ENCODE measurements at regions not wholly inside any gene's neighbourhood (a gene's known extent, or its start where the extent isn't known, plus 50 kb on each side); places are given as distances from the start of the nearest gene placed in this dataset.
A peak's percentile ranks its signal among the peaks of the same experiment; 100 is the strongest.
"Not testable (repeated sequence)": the region's sequence is repeated elsewhere in the genome, so short reads cannot be mapped to it uniquely, and the experiment has no call there.

DNA sequence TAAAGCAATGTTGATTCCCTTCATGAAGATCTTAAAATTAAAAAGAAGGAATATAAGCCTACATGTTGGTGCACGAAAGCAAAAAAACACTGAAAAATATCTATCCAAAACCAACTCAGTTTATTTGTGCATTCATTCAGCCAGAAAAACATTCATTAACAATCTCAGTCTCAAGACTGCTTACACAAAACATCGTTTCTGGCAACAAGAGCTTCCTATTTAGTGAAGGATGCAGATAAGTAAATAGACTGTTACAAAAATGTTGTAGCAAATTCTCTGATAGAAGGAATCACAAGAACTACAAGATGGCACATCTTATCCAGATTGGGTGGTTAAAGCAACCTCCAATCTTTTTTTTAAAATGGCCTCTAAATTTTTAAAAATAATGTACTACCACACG lies 69.7 kb upstream of the DCN start:
- ATAC-seq, result no peak
- H3K36me3 ChIP-seq, result no peaks in the 10 kb centered on the region
- no peaks in the 10 kb centered on the region for H3K9me3 ChIP-seq
- 61 to 72% methylated on average over 3 of the region's 3 CpGs for WGBS, 2 donors (ENCODE audit: low coverage in 1 of 2)
- H3K27ac ChIP-seq, result no peak overlapping the region
- no peaks in the 10 kb centered on the region for H3K4me1 ChIP-seq
- H3K4me3 ChIP-seq, result no peak overlapping the region
- H3K27me3 ChIP-seq, result no peaks in the 10 kb centered on the region
- no peak for TF ChIP-seq POLR2A (IDR thresholded peaks at IDR 0.05)
- no peak for TF ChIP-seq POLR2AphosphoS5 (IDR thresholded peaks at IDR 0.05)
- TF ChIP-seq, protein P1, sequence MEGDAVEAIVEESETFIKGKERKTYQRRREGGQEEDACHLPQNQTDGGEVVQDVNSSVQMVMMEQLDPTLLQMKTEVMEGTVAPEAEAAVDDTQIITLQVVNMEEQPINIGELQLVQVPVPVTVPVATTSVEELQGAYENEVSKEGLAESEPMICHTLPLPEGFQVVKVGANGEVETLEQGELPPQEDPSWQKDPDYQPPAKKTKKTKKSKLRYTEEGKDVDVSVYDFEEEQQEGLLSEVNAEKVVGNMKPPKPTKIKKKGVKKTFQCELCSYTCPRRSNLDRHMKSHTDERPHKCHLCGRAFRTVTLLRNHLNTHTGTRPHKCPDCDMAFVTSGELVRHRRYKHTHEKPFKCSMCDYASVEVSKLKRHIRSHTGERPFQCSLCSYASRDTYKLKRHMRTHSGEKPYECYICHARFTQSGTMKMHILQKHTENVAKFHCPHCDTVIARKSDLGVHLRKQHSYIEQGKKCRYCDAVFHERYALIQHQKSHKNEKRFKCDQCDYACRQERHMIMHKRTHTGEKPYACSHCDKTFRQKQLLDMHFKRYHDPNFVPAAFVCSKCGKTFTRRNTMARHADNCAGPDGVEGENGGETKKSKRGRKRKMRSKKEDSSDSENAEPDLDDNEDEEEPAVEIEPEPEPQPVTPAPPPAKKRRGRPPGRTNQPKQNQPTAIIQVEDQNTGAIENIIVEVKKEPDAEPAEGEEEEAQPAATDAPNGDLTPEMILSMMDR (IDR thresholded peaks at IDR 0.05), result no peak
- no peak for TF ChIP-seq EP300 (IDR thresholded peaks at IDR 0.05)

DNA sequence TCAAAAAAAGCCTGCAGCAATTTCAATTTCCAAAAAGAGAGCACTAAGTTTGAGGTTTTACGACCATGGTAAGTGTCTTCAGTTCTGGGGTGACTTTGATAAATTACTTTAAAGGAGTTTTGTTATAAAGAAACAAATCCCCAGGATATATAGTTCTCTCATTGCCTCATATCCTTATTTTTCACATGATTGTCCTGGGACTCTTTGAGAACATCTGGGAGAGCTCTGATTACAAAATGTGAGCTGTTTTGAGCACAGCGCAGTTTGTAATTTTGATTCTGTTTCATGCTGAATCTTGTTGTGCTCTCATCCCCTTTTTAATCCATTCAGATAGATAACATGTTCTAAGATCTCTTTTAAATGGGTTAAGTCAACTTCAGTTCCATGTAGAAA lies 67.7 kb upstream of the DCN start:
- Histone ChIP-seq H3K4me3 (no peak overlapping the region), H3K4me1 (no peaks in the 10 kb centered on the region), H3K36me3 (no peaks in the 10 kb centered on the region), H3K27ac (peak overlapping the region; percentile 51 to 60 (median 56)), H3K27me3 (no peaks in the 10 kb centered on the region), H3K9me3 (peaks cover 0 to 5% (median 0%) of the 10 kb centered on the region in 3 donors)
- WGBS, 2 donors (ENCODE audit: low coverage in 1 of 2), result 37 to 49% methylated on average over 2 of the region's 2 CpGs
- peak; percentile 82 for ATAC-seq
- TF ChIP-seq EP300 (IDR thresholded peaks at IDR 0.05), result no peak
- no peak for TF ChIP-seq POLR2A (IDR thresholded peaks at IDR 0.05)
- no peak for TF ChIP-seq POLR2AphosphoS5 (IDR thresholded peaks at IDR 0.05)
- TF ChIP-seq, protein P1 (IDR thresholded peaks at IDR 0.05), result no peak

GRCh38 chr12:91249518-91250272 lies 67.1 kb upstream of the DCN start:
- H3K36me3 ChIP-seq, result no peaks in the 10 kb centered on the region
- peak; percentile 78 for ATAC-seq
- no peaks in the 10 kb centered on the region for H3K4me1 ChIP-seq
- peaks cover 0 to 10% (median 0%) of the 10 kb centered on the region in 3 donors for H3K9me3 ChIP-seq
- 8 to 15% methylated on average over 1 of the region's 1 CpG for WGBS, 2 donors (ENCODE audit: low coverage in 1 of 2)
- peak overlapping the region in 3 of 4 donors; percentile 51 to 60 (median 56) for H3K27ac ChIP-seq
- TF ChIP-seq POLR2AphosphoS5 (IDR thresholded peaks at IDR 0.05), result no peak
- TF ChIP-seq POLR2A (IDR thresholded peaks at IDR 0.05), result no peak
- no peak for TF ChIP-seq EP300 (IDR thresholded peaks at IDR 0.05)
- TF ChIP-seq, protein P1 (IDR thresholded peaks at IDR 0.05), result no peak
- no peaks in the 10 kb centered on the region for H3K27me3 ChIP-seq
- no peak overlapping the region for H3K4me3 ChIP-seq

- no peak overlapping the region for H3K27ac ChIP-seq
- no peak overlapping the region for H3K4me3 ChIP-seq
- H3K36me3 ChIP-seq, result no peaks in the 10 kb centered on the region
- TF ChIP-seq POLR2A (IDR thresholded peaks at IDR 0.05) (no peak), EP300 (IDR thresholded peaks at IDR 0.05) (no peak), POLR2AphosphoS5 (IDR thresholded peaks at IDR 0.05) (no peak)
- TF ChIP-seq, protein P1 (IDR thresholded peaks at IDR 0.05), result no peak
- ATAC-seq, result no peak
- no peaks in the 10 kb centered on the region for H3K4me1 ChIP-seq
- no peaks in the 10 kb centered on the region for H3K27me3 ChIP-seq
- WGBS, 2 donors (ENCODE audit: low coverage in 1 of 2), result 75 to 80% methylated on average over 1 of the region's 1 CpG
- peaks cover 0 to 16% (median 0%) of the 10 kb centered on the region in 3 donors for H3K9me3 ChIP-seq
Measured at GRCh38 chr12:91249054-91249453, 66.4 kb upstream of the DCN start.

- not testable (repeated sequence) for H3K4me3 ChIP-seq, ATAC-seq, H3K27me3 ChIP-seq, H3K36me3 ChIP-seq
- Histone ChIP-seq H3K9me3 (peaks cover 0 to 16% (median 0%) of the 10 kb centered on the region in 3 donors), H3K27ac (peak overlapping the region in 3 of 4 donors; percentile 2 to 41 (median 6)), H3K4me1 (peaks cover 0 to 13% (median 0%) of the 10 kb centered on the region in 3 donors)
- WGBS, 2 donors (ENCODE audit: low coverage in 1 of 2), result 92 to 100% methylated on average over 2 of the region's 6 CpGs
- TF ChIP-seq, protein P1 (IDR thresholded peaks at IDR 0.05), result peak in 2 of 4 experiments; percentile 21 to 37
Measured at GRCh38 chr12:91243177-91243576, 60.6 kb upstream of the DCN start.
